GM12878 (cell line): ENCODE measurements at regions not wholly inside any gene's neighbourhood (a gene's known extent, or its start where the extent isn't known, plus 50 kb on each side); places are given as distances from the start of the nearest gene placed in this dataset.

Experiments used
- ATAC-seq: fragments of 200-7000 bp; cut with Tn5 transposase; 3 replicates; pipeline ENCODE4 v1.9.1; 2020; ENCODE audit warnings: mild to moderate bottlenecking, moderate library complexity
- BruUV-seq: library from RNA; stranded (reverse); fragments of 400-500 nt; replicated peaks from 2 replicates; lab custom pipeline; 2021; lab: Mats Ljungman, UMichigan
- CTCF ChIA-PET: fragments of 300-600 bp; sonication (Branson Sonifier 250); formaldehyde crosslinking; extraction: SDS; loops from one replicate; lab custom pipeline; 2021; ENCODE audit warnings: inconsistent platforms; lab: Yijun Ruan, JAX
- POLR2A ChIA-PET: fragments of 350-600 bp; formaldehyde crosslinking; extraction: SDS; loops from one replicate; lab custom pipeline; 2021; ENCODE audit warnings: inconsistent platforms; lab: Charles Lee
- RAD21 ChIA-PET: fragments of 300-600 bp; sonication (Branson Sonifier 250); formaldehyde crosslinking; loops from one replicate; lab custom pipeline; 2023; ENCODE audit warnings: antibody characterized with exemption; ENCODE audit not compliant: unreplicated experiment; lab: Charles Lee
- SMC1A ChIA-PET: fragments of 300-600 bp; sonication (Branson Sonifier 250); formaldehyde crosslinking; loops from one replicate; lab custom pipeline; 2023; ENCODE audit not compliant: unreplicated experiment, uncharacterized antibody; lab: Charles Lee
- DNase-seq: peaks from one replicate; pipeline ENCODE4 v3.0.0-alpha.2; 2011; ENCODE audit warnings: low read depth, low spot score
- FAIRE-seq: peaks from 3 replicates; lab custom pipeline; 2011; peaks lifted over from hg19 to GRCh38; lab: Jason Lieb, UNC
- H2AFZ ChIP-seq: 2 replicates; pipeline ENCODE4 v1.6.0; 2011; ENCODE audit warnings: low read depth, low read length, control low read depth; ENCODE audit not compliant: control insufficient read depth
- H3K27ac ChIP-seq: 2 replicates; pipeline ENCODE4 v1.5.1; 2011; ENCODE audit warnings: control low read depth; ENCODE audit not compliant: control insufficient read depth, insufficient read depth
- H3K27me3 ChIP-seq, 2 experiments: replicated peaks in 1 of 2; 2 replicates each; pipeline versions ENCODE4 v1.6.0 to v1.6.1; 2011; ENCODE audit warnings: low read length in 1 of 2; ENCODE audit not compliant: control insufficient read depth in 2 of 2, insufficient read depth in 2 of 2
- H3K36me3 ChIP-seq, 2 experiments: 2 replicates each; pipeline ENCODE4 v1.5.1; 2011; ENCODE audit warnings: low read length in 1 of 2; ENCODE audit not compliant: control insufficient read depth in 2 of 2, insufficient read depth in 2 of 2
- H3K4me1 ChIP-seq: 2 replicates; pipeline ENCODE4 v1.6.1; 2011; ENCODE audit warnings: mild to moderate bottlenecking, low read length, moderate library complexity, mixed read lengths; ENCODE audit not compliant: control insufficient read depth, insufficient read depth
- H3K4me2 ChIP-seq: 2 replicates; pipeline ENCODE4 v1.6.0; 2011; ENCODE audit warnings: control low read depth; ENCODE audit not compliant: control insufficient read depth, insufficient read depth
- H3K4me3 ChIP-seq: fragments of 200-600 bp; sonication (generic); 2 replicates; pipeline ENCODE4 v1.5.1; 2016
- H3K79me2 ChIP-seq: 2 replicates; pipeline ENCODE4 v1.6.0; 2011; ENCODE audit warnings: low read length; ENCODE audit not compliant: control insufficient read depth, insufficient read depth
- H3K9ac ChIP-seq: 2 replicates; pipeline ENCODE4 v1.8.0; 2011; ENCODE audit warnings: low read length, control low read depth, mixed read lengths; ENCODE audit not compliant: control insufficient read depth, insufficient read depth
- H3K9me3 ChIP-seq: replicated peaks from 3 replicates; pipeline ENCODE4 v1.5.1; 2011; ENCODE audit warnings: mild to moderate bottlenecking, low read length; ENCODE audit not compliant: control insufficient read depth, insufficient read depth
- H4K20me1 ChIP-seq: 2 replicates; pipeline ENCODE4 v1.6.0; 2011; ENCODE audit not compliant: control insufficient read depth, insufficient read depth
- CBX3 ChIP-seq: fragments of 200-600 bp; sonication (generic); IDR thresholded peaks from 2 replicates; pipeline ENCODE4 v1.6.1; 2016; ENCODE audit warnings: low read depth, borderline replicate concordance
- CREB1 ChIP-seq: IDR thresholded peaks from 2 replicates; pipeline ENCODE4 v1.6.1; 2012; ENCODE audit warnings: low read depth, mild to moderate bottlenecking, inconsistent platforms
- GABPA ChIP-seq: IDR thresholded peaks from 2 replicates; pipeline ENCODE4 v1.6.1; 2014; ENCODE audit warnings: antibody characterized with exemption, low read depth, mild to moderate bottlenecking, inconsistent platforms
- HCFC1 ChIP-seq: fragments of 150-350 bp; IDR thresholded peaks from 2 replicates; pipeline ENCODE4 v1.6.1; 2014; ENCODE audit warnings: low read length
- HDAC2 ChIP-seq: fragments of 200-600 bp; sonication (generic); IDR thresholded peaks from 2 replicates; pipeline ENCODE4 v1.6.1; 2017
- KDM1A ChIP-seq: fragments of 200-600 bp; sonication (generic); IDR thresholded peaks from 2 replicates; pipeline ENCODE4 v1.6.1; 2016; ENCODE audit warnings: borderline replicate concordance
- MEF2B ChIP-seq: fragments of 450-650 bp; IDR thresholded peaks from 2 replicates; pipeline ENCODE4 v1.6.1; 2018; ENCODE audit warnings: mild to moderate bottlenecking, moderate library complexity; ENCODE audit not compliant: partially characterized antibody, poor library complexity, severe bottlenecking
- MTA2 ChIP-seq: fragments of 450-650 bp; IDR thresholded peaks from 2 replicates; pipeline ENCODE4 v1.6.1; 2016; ENCODE audit warnings: low read depth, mild to moderate bottlenecking, moderate library complexity
- PML ChIP-seq: IDR thresholded peaks from 2 replicates; pipeline ENCODE4 v1.6.1; 2012; ENCODE audit warnings: low read length, inconsistent platforms
- RCOR1 ChIP-seq: conservative IDR thresholded peaks from 2 replicates; pipeline ENCODE4 v1.6.1; 2012; ENCODE audit warnings: low read depth, low read length, improper control_type of control experiment
- RFX5 ChIP-seq: IDR thresholded peaks from 2 replicates; pipeline ENCODE4 v1.6.1; 2011; ENCODE audit warnings: low read depth, low read length, improper control_type of control experiment
- SPI1 ChIP-seq: IDR thresholded peaks from 2 replicates; pipeline ENCODE4 v1.6.1; 2011; ENCODE audit warnings: low read depth, mild to moderate bottlenecking, low read length, moderate library complexity, borderline replicate concordance; ENCODE audit not compliant: insufficient read depth
- TAF1 ChIP-seq: IDR thresholded peaks from 2 replicates; pipeline ENCODE4 v1.6.1; 2011; ENCODE audit warnings: mild to moderate bottlenecking, low read depth, low read length, borderline replicate concordance
- TCF3 ChIP-seq: IDR thresholded peaks from 2 replicates; pipeline ENCODE4 v1.6.1; 2012; ENCODE audit warnings: low read depth, mild to moderate bottlenecking, low read length, borderline replicate concordance; ENCODE audit not compliant: insufficient read depth
- ZNF24 ChIP-seq: fragments of 450-650 bp; IDR thresholded peaks from 2 replicates; pipeline ENCODE4 v1.6.1; 2017; ENCODE audit warnings: antibody characterized with exemption, mild to moderate bottlenecking
- WGBS: methylation state at CpG from one replicate; pipeline ENCODE4 v1.1.6; 2016; ENCODE audit warnings: low lambda C conversion rate; ENCODE audit not compliant: insufficient replicate concordance, insufficient coverage; ENCODE audit errors: missing lambda C conversion rate; 5-methylcytosine and 5-hydroxymethylcytosine counted together
- in situ Hi-C: fragments of 300-500 bp; cut with MboI; formaldehyde crosslinking; loops from 9 replicates; pipeline ENCODE4 v1.14.3; 2018; ENCODE audit warnings: mixed read lengths
- intact Hi-C: fragments of 100-400 bp; cut with micrococcal nuclease; formaldehyde crosslinking; loops from one replicate; pipeline ENCODE4 v1.14.2; 2022; ENCODE audit not compliant: unreplicated experiment
- TF ChIP-seq, protein P1 (sequence below): fragments of 150-350 bp; IDR thresholded peaks from 2 replicates; pipeline ENCODE4 v1.6.1; 2014; ENCODE audit warnings: mild to moderate bottlenecking, low read depth, low read length
- TF ChIP-seq, protein P2 (sequence below): fragments of 450-650 bp; IDR thresholded peaks from 2 replicates; pipeline ENCODE4 v1.6.1; 2016; ENCODE audit warnings: mild to moderate bottlenecking

DNA sequence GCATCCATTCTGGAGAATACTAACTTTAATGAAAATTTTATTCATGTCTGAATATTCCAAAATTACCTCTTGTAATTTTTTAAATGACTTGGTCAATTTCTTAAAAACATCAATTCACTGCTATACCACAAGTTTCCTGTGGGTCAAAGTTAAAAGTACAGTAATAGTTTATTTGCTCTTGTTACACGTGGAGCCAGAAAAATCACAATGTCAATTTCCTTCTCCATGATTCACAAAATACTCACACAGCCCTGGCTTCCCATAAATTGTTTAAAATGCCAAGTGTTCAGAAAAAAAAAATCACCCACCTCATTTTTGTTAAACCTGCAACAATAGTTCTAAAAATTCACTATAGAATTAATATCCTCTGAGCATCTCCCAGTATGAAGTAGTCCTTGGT lies 139.5 kb upstream of the GRM3 start:
- no peak overlapping the region for H2AFZ ChIP-seq
- H3K9ac ChIP-seq, result no peak overlapping the region
- H3K4me3 ChIP-seq, result no peak overlapping the region
- POLR2A ChIA-PET, result no interaction called here
- CTCF ChIA-PET, result no interaction called here
- RAD21 ChIA-PET, result no interaction called here
- ATAC-seq (no peak), FAIRE-seq (no peak), DNase-seq (no peak)
- no peaks in the 10 kb centered on the region for H3K79me2 ChIP-seq
- intact Hi-C loops (no loop called here), in situ Hi-C loops (no loop called here)
- SMC1A ChIA-PET, result no interaction called here
- no TSS peak for BruUV-seq
- H4K20me1 ChIP-seq, result no peaks in the 10 kb centered on the region
- TF ChIP-seq CBX3 (no peak), HDAC2 (no peak), TCF3 (no peak), ZNF24 (no peak), CREB1 (no peak), RCOR1 (no peak), PML (no peak), MTA2 (no peak)
- TF ChIP-seq, protein P1, sequence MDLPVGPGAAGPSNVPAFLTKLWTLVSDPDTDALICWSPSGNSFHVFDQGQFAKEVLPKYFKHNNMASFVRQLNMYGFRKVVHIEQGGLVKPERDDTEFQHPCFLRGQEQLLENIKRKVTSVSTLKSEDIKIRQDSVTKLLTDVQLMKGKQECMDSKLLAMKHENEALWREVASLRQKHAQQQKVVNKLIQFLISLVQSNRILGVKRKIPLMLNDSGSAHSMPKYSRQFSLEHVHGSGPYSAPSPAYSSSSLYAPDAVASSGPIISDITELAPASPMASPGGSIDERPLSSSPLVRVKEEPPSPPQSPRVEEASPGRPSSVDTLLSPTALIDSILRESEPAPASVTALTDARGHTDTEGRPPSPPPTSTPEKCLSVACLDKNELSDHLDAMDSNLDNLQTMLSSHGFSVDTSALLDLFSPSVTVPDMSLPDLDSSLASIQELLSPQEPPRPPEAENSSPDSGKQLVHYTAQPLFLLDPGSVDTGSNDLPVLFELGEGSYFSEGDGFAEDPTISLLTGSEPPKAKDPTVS, result no peak
- H3K4me2 ChIP-seq, result no peak overlapping the region
- H3K4me1 ChIP-seq, result no peaks in the 10 kb centered on the region
- H3K27me3 ChIP-seq, result no peaks in the 10 kb centered on the region
- H3K9me3 ChIP-seq, result no peaks in the 10 kb centered on the region
- H3K36me3 ChIP-seq, result no peaks in the 10 kb centered on the region
- 4% methylated on average over 1 of the region's 1 CpG for WGBS
- no peak overlapping the region for H3K27ac ChIP-seq

- no peaks in the 10 kb centered on the region for H3K79me2 ChIP-seq
- FAIRE-seq (no peak), ATAC-seq (no peak), DNase-seq (no peak)
- no peaks in the 10 kb centered on the region for H3K27me3 ChIP-seq
- WGBS, result 6% methylated on average over 1 of the region's 1 CpG
- RAD21 ChIA-PET, result no interaction called here
- no peak overlapping the region for H3K9ac ChIP-seq
- intact Hi-C loops, result no loop called here
- no peak for TF ChIP-seq RFX5
- TF ChIP-seq HCFC1, result no peak
- TF ChIP-seq, protein P2, sequence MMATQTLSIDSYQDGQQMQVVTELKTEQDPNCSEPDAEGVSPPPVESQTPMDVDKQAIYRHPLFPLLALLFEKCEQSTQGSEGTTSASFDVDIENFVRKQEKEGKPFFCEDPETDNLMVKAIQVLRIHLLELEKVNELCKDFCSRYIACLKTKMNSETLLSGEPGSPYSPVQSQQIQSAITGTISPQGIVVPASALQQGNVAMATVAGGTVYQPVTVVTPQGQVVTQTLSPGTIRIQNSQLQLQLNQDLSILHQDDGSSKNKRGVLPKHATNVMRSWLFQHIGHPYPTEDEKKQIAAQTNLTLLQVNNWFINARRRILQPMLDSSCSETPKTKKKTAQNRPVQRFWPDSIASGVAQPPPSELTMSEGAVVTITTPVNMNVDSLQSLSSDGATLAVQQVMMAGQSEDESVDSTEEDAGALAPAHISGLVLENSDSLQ, result no peak
- TF ChIP-seq KDM1A, result no peak
- no peak for TF ChIP-seq MEF2B
- no peak for TF ChIP-seq SPI1
- no peak for TF ChIP-seq CBX3
- TF ChIP-seq TAF1, result no peak
- TF ChIP-seq GABPA, result no peak
- TF ChIP-seq MTA2, result no peak
- no peaks in the 10 kb centered on the region for H4K20me1 ChIP-seq
- H3K4me2 ChIP-seq, result no peak overlapping the region
- BruUV-seq, result no TSS peak
- POLR2A ChIA-PET, result no interaction called here
- CTCF ChIA-PET, result no interaction called here
- H3K36me3 ChIP-seq, result no peaks in the 10 kb centered on the region
- H3K27ac ChIP-seq, result no peak overlapping the region
- no peaks in the 10 kb centered on the region for H3K4me1 ChIP-seq
- H3K4me3 ChIP-seq, result no peak overlapping the region
- SMC1A ChIA-PET, result no interaction called here
- in situ Hi-C loops, result no loop called here
- no peak overlapping the region for H2AFZ ChIP-seq
- no peaks in the 10 kb centered on the region for H3K9me3 ChIP-seq
Observed at GRCh38 chr7:86499986-86500385, 143.7 kb upstream of the GRM3 start.
